HG03558 (cell line): ENCODE measurements at regions not wholly inside any gene's neighbourhood (a gene's known extent, or its start where the extent isn't known, plus 50 kb on each side); places are given as distances from the start of the nearest gene placed in this dataset.

Source experiments
- ATAC-seq: cut with Tn5 transposase; IDR thresholded peaks from one replicate; pipeline ENCODE4 v1.9.1; 2021; ENCODE audit warnings: moderate number of reproducible peaks; ENCODE audit not compliant: unreplicated experiment; ENCODE audit errors: extremely low read depth

- ATAC-seq = no peak
Observed at GRCh38 chr1:82510431-82510830, 709.7 kb downstream of the ADGRL2 start.

GRCh38 chr1:82507011-82507410 is 706.3 kb downstream of the ADGRL2 start:
- ATAC-seq = no peak

- no peak for ATAC-seq
Observed at GRCh38 chr1:82503822-82504221, 703.1 kb downstream of the ADGRL2 start.

GRCh38 chr1:82499022-82499421 is 698.3 kb downstream of the ADGRL2 start:
- ATAC-seq = no peak

GRCh38 chr1:82494117-82494516 is 693.4 kb downstream of the ADGRL2 start:
- ATAC-seq = no peak

GRCh38 chr1:82492159-82492558 is 691.4 kb downstream of the ADGRL2 start:
- ATAC-seq = no peak

GRCh38 chr1:82491301-82492048 is 690.7 kb downstream of the ADGRL2 start:
- no peak for ATAC-seq

- ATAC-seq = no peak
Observed at GRCh38 chr1:82487778-82488177, 687.0 kb downstream of the ADGRL2 start.

GRCh38 chr1:82486969-82487368 is 686.2 kb downstream of the ADGRL2 start:
- ATAC-seq = no peak

GRCh38 chr1:82486468-82486867 is 685.7 kb downstream of the ADGRL2 start:
- ATAC-seq = no peak

- no peak for ATAC-seq
Observed at GRCh38 chr1:82485591-82486369, 685.0 kb downstream of the ADGRL2 start.

GRCh38 chr1:82483146-82483545 is 682.4 kb downstream of the ADGRL2 start:
- no peak for ATAC-seq

GRCh38 chr1:82478916-82479315 is 678.2 kb downstream of the ADGRL2 start:
- ATAC-seq = no peak

GRCh38 chr1:82472489-82473131 is 671.9 kb downstream of the ADGRL2 start:
- no peak for ATAC-seq

- no peak for ATAC-seq
Observed at GRCh38 chr1:82466891-82467290, 666.2 kb downstream of the ADGRL2 start.

GRCh38 chr1:82466416-82466815 is 665.7 kb downstream of the ADGRL2 start:
- no peak for ATAC-seq

GRCh38 chr1:82465024-82465423 is 664.3 kb downstream of the ADGRL2 start:
- no peak for ATAC-seq

GRCh38 chr1:82464362-82465001 is 663.7 kb downstream of the ADGRL2 start:
- ATAC-seq = no peak

GRCh38 chr1:82463951-82464350 is 663.2 kb downstream of the ADGRL2 start:
- ATAC-seq = no peak

- ATAC-seq = no peak
Observed at GRCh38 chr1:82462366-82462765, 661.6 kb downstream of the ADGRL2 start.

- no peak for ATAC-seq
Observed at GRCh38 chr1:82455342-82455741, 654.6 kb downstream of the ADGRL2 start.
